Kasumi-1 (cell line): ENCODE measurements at regions not wholly inside any gene's neighbourhood (a gene's known extent, or its start where the extent isn't known, plus 50 kb on each side); places are given as distances from the start of the nearest gene placed in this dataset.
"Not testable (repeated sequence)": the region's sequence is repeated elsewhere in the genome, so short reads cannot be mapped to it uniquely, and the experiment has no call there.

ENCODE experiments used
- DNase-seq, 2 experiments: peaks; one replicate each; lab custom pipeline; 2025; lab: John Stamatoyannopoulos, UW

DNA sequence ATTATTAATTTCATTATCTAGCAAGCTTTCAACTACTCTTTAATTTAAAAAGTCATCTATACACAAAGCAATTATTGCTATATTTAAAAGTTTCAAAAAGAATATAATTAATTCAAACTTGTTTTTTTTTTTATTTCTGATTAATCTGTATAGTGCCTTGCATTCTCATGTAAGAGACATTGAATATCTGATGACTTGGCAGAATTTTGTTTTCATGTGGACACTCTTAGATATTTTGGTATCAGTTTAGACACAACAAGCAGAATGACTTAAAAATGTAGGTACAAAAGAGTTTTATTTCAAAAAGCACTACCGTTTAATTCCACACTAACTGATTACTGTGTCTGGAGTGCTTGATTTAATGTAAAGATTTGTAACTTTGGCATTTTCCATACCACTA, 1129.6 kb downstream of the PDHA2 start:
- no peak for DNase-seq

GRCh38 chr4:96972920-96973319, 1133.0 kb downstream of the PDHA2 start:
- no peak for DNase-seq

GRCh38 chr4:96974295-96974694, 1134.4 kb downstream of the PDHA2 start:
- DNase-seq, result peak in 1 of 2 experiments; percentile 20

DNA sequence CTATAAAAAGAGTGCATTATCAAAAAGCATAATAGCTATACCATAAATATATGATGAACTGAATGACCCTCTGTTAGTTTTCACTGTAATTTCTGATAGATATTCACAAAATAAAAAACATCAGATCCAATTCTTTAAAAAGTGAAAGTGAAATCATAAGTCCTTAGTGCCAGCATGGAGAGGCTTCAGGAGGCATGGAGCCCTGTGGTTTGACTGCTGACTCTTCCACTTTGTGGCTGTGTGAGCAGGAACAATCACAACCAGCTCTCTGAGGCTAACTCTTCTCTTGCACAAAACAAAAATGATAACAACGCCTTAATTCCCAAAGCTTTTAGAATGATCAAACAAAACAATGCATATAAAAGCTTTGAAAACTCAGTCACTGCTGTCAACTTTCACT, 1143.9 kb downstream of the PDHA2 start:
- no peak for DNase-seq

DNA sequence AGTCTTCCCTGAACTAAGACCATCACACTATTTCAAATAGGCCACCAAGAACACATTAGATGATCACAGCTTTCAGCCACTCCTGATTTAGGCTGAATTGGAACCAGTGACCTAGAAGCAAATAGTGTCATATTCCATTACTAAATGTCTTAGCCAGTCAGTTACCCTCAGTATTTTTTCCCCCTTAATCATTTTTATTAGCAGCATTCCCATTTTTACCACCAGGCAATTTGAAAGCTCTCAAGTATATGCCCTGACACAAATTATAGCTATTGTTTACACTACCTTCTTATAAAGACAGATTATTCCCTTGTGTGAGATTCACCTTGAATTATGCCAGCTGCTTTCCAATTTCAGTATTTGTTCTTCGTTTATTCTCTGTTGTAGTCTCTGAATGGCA, 1146.9 kb downstream of the PDHA2 start:
- DNase-seq, result no peak

GRCh38 chr4:96991083-96991482, 1151.2 kb downstream of the PDHA2 start:
- DNase-seq, result no peak

DNA sequence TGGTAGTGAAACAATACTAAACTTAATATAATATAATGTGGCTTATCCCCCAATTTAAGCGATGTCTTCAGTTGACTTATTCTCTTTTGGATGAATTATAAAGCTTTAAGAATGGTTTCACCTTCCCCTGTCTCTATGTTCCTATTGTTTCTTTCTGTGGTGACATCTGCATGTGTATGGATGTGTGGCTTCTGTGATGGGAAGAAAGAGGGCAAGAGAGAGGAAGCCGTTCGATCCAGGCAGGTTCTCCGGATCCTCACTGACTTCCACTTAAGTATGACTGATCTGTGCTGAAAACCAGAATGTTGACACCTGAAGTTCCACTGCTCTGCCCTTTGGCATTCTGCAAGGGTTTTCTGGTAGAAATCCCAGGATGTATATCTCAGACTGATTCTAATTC, 1150.8 kb downstream of the STPG2 start:
- no peak for DNase-seq

DNA sequence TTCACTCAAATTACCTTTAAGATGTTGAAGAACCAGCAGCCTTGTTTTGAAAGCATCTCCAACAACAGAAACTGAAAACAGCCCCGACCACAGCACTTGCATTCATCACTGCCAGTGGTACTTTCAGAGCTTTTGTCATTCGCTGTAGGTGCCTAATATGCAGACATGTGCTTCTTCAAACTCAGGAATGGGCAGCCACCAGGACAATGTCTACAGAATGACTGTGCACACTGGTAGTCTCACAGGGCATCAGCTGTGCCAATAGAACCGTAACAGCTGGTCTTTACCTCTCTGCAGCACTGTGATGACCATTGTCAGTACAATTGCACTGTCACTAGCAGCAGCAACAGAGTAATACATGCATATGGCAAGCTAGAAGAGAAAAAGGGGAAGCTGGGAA, 1149.7 kb downstream of the STPG2 start:
- DNase-seq, result peak; percentile 9 to 38

DNA sequence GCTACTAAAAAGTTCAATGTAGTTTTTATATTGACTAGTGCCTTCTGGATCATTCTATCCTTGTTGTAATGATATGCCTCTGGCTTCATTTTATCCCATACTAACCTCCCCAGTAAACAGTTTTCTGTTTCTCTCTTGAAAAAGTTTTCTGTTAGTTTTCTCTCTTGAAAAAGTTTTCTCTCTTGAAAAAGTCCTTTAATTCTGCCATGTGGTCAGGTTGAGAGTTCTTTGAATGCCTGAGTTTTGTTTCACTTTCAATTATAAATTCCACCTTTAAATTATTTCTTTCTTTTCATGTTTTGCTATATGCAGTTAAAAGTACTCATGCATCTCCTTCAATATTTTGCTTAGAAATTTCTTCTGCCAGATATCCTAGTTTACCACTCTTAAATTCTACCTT, 1139.6 kb downstream of the STPG2 start:
- no peak for DNase-seq

- no peak for DNase-seq
Observed at GRCh38 chr4:97013309-97013708, 1130.0 kb downstream of the STPG2 start.

GRCh38 chr4:97013711-97014110, 1129.6 kb downstream of the STPG2 start:
- no peak for DNase-seq

DNA sequence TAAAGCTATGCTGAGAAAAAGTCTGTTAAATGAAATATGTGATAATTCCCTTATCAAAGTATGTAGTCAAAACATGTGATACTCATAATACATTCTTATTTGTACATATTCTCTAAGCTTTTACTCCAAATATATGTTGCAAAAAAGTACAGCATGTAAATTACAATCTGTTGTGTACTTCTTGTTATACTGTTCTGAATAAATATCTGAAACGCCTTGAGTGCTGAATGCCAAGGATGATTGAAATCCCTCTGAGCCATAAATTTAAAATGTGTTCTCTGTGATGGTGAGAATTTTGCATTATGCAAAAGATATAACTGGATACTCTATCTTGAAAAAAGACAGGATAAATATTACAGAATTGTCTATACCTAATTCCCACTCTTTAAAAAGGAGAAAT, 1128.0 kb downstream of the STPG2 start:
- no peak for DNase-seq

GRCh38 chr4:97016186-97016907, 1126.9 kb downstream of the STPG2 start:
- DNase-seq, result no peak

DNA sequence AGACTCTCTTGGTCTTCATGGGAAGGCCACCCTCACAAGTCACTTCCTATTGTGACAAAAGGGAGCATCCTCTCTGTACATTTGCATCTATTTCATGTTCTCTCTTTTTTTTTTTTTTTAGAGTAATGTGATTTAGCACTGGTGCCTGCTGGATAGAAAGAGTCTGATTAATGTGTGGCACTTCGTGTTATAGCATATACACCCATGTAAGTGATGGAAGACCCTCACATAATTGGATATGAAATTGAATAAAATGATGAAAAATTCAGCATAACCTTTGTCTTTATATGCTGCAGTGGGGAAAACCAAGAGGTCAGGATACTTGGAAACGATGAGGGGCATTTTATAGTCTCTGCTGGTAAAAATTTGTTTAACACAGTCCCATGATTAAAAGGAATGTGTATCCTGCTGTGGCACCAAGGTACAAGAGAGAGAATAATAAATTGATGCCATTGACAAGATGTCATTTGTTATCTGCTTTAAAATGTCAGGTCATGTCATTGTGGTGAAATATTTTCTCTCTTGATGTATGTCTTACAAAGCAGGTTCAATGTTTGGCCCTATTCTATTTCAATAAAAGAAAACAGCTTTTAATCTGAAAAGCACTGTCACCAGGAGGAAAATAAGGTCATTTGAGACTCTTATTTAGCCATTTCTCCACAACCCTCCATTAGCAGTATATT, 1115.4 kb downstream of the STPG2 start:
- DNase-seq, result no peak

DNA sequence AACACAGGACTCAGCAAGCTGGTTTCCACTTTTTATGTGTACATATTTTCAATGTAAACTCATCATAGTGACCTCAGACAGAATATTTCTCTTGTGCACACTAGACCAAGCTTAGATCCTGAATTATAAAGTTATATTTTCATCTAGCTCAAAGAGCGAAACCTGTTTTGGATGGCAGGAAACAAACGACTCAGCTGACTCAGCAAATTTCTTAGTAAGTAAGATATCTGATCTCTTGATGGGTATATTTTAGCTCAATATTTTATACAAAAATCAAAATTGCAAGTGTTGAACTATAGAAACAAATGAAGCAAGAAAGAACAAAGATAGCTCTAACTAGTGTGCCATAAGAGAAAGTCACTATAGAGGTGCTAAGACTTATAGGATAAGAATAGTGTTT, 1114.5 kb downstream of the STPG2 start:
- no peak for DNase-seq

DNA sequence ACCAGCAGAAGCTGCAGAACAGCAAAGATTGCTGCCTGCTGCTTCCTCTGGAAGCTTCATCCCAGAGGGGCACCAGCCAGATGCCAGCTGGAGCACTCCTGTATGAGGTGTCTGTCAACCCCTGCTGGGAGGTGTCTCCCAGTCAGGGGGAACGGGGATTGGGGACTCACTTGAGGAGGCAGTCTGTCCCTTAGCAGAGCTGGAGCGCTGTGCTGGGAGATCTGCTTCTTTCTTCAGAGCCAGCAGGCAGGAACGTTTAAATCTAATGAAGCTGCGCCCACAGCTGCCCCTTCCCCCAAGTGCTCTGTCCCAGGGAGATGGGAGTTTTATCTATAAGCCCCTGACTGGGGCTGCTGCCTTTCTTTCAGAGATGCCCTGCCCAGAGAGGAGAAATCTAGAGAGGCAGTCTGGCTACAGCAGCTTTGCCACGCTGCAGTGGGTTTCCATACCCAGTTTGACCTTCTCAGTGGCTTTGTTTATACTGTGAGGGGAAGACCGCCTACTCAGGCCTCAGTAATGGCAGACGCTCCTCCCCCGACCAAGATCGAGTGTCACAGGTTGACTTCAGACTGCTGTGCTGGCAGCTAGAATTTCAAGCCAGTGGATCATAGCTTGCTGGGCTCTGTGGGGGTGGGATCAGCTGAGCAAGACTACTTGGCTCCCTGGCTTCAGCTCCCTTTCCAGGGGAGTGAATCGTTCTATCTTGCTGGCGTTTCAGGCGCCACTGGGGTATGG, 1105.7 kb downstream of the STPG2 start:
- DNase-seq, result not testable (repeated sequence)

DNA sequence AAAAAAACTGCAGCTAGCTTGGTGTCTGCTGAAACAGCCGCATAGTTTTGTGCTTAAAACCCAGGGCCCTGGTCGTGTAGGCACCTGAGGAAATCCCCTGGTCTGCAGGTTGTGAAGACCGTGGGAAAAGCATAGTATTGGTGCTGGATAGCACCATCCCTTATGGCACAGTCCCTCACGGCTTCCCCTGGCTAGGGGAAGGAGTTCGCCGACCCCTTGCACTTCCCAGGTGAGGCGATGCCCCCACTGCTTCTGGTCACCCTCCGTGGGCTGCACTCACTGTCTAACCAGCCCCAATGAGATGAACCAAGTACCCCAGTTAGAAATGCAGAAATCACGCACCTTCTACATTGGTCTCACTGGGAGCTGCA, 1105.1 kb downstream of the STPG2 start:
- DNase-seq, result no peak

DNA sequence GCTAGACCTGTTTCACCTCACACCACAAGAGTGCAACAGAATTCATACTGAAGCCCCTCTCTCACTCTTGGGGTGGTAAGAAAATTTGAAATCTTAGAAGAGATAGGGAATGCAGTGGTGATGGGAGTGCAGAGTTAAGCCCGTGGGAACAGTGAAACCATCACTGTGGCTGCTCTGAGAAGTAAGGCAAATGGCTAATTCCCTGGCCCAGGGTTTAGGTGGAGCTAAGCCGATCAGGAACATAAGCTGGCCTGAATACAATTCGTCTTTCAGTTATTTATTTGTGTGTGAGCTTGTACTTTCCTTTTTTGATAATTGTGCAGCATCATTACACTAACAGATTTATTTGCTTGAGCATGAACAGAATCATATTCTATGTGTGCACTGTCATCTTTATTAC, 1070.6 kb downstream of the STPG2 start:
- no peak for DNase-seq

DNA sequence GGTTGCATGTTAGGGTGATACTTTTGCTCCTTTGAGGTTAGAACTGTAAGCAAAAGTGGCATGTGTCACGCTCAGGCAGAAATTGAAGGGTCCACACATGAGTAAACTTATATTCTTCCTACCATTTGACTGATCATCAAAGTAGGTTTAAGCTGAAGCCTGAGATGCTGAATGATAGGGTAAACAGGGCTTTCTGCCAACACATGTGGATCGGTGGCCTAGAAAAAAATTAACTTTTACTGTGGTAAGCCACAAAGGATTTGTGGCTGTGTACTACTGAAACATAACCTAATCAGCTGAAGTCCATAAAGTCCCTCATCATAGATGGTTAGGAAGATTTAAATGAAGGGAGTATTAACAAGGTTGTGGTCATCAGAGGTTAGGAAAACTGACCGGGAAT, 1070.1 kb downstream of the STPG2 start:
- DNase-seq, result no peak

DNA sequence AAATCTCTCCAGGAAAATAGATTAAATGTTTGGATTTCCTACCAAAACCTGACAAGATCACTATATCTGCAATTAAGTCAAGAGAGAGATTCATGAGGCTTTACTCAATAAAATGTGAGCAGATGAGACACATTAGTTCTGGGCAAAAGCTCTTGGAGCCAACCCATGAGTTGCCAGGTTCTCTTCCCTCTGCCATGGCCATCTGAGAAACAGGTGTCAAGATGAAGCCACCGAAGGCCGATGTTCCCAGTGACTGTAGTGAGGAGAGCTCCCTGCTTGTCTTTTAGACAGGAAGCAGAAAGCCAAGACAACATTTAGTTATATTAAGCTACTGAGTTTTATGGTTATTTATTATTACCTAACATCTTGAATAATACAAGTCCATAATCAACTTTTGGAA, 1068.7 kb downstream of the STPG2 start:
- DNase-seq, result no peak

DNA sequence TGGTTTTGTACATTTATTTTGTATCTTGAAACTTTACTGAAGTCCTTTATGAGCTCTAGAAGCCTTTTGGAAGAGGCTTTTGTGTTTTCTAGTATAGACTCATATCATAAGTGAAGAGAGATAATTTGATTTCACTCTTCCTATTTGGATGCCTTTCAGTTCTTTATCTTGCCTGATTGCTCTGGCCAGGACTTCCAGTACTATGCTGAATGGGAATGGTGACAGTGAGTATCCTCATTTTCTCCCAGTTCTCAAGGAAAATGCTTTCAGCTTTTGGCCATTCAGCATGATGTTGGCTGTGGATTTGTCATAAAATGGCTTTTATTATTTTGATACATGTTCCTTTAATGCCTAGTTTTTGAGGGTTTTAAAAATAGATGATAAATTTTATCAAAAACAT, 1061.3 kb downstream of the STPG2 start:
- DNase-seq, result no peak

GRCh38 chr4:97097036-97097435, 1046.2 kb downstream of the STPG2 start:
- DNase-seq, result not testable (repeated sequence)

DNA sequence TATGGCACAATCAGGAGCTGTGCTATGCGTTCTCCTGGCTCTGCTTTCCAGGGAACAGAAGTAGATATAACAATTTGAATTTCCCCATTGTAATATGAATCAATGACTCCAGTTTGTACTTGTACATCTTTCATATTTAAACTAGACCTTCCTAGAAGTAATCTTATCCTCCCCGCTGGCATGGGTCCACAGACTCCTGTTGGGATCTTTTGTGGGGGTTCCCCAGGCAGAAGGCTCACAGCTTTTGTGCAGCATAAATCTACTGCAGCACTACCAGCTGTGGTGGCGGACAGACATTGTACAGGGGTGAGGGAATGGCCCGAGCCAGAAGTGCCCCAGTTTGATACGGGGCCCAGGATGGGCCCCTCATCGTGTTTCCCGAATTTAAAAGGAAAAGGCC, 1042.1 kb downstream of the STPG2 start:
- not testable (repeated sequence) for DNase-seq
